GM12873 (cell line): ENCODE measurements at regions not wholly inside any gene's neighbourhood (a gene's known extent, or its start where the extent isn't known, plus 50 kb on each side); places are given as distances from the start of the nearest gene placed in this dataset.

Experiments
- CTCF ChIP-seq: IDR thresholded peaks from 2 replicates; pipeline ENCODE4 v1.5.1; 2012; ENCODE audit warnings: low read depth, mild to moderate bottlenecking, moderate library complexity, low read length, control low read depth; ENCODE audit not compliant: insufficient read depth; ENCODE audit errors: missing control alignments

DNA sequence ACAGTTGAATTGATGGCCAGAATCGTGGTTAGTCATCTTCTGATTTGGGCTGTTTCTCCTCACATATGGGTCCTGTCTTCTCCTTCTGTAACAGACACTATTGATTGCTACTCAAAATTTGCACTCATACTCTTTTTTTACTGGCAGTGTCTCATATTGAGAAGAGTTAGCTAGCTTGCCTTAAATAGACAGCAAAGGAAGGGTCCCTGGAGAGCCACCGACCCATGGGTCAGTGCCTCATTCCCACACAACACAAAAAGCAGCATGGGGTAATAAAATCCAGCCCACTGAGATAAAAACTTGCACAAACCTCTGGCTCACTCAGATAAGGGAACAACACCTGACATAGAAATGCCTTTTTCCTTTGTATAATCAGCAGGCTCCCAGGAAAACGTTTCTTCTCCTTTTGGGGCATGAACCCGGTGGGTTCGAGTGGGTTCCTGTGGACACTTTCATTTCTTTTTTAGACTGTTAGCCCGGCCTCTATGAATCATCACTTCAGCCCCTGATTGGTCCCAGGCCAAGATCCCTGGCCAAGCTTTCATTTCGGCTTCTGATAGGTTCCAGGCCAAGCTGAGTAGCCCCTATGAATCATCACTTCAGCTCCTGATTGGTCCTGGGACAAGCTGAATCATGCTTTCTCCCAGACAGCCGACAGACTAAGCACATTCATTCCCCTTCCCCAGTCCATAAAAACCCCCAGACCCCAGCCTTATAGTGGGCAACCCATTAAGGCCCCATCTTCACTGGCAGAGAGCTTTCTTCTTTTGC lies 408.1 kb downstream of the DCAF12L2 start:
- TF ChIP-seq CTCF: no peak

DNA sequence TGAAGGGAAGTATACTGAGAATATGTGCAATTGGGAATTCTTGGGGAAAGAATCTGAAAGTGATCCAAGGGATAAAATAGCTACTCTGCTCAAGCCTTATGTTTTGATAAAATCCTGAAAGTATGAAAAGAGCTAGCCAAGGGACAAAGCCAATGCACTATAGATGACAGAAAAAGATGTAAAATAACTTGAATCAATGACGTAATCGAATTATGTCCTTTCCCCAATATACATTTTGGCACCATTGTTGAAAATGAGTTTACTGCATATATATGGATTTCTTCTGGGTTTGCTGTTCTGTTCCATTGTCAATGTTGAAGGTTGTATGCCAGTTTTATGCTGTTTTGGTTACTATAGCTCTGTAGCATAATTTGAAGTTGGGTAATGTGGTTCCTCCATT lies 407.3 kb downstream of the DCAF12L2 start:
- no peak for TF ChIP-seq CTCF

DNA sequence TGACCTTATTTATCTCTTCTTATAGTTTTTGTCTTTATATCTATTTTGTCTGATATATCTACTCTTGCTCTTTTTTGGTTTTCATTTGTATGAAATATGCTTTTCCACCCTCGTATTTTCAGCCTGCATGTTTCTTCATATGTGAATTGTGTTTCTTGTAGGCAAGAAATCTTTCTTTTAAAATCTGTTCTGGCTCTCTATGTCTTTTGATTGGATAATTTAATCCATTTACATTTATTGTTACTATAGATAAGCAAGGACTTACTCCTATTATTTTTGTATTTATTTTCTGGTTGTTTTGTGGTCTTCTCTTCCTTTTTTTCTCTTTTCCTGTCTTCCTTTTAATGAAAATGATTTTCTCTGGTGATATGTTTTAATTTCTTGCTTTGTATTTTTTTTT lies 403.1 kb downstream of the DCAF12L2 start:
- no peak for TF ChIP-seq CTCF

DNA sequence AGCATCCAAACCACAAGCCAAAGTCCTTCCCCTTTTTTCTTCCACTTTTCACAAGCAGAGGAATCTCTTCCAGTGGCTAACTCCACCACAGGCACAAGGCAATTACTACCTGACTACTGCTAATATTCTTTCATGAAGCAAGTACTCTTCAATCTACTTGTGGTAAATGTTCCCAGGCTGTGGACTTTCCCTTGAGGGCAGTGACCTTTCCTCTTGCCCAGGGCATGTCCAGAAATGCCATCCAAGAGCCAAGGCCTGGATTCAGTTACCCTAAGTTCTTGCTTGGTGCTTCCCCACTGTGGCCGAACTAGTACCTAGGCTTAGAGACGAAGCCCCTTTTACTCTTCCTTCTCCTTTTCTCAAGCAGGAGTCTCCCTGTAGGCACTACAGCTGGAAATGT lies 400.7 kb downstream of the DCAF12L2 start:
- no peak for TF ChIP-seq CTCF

- no peak for TF ChIP-seq CTCF
Observed at GRCh38 chrX:125769628-125770027, 396.5 kb downstream of the DCAF12L2 start.

GRCh38 chrX:125778261-125778660 lies 387.8 kb downstream of the DCAF12L2 start:
- no peak for TF ChIP-seq CTCF

GRCh38 chrX:125782184-125782583 lies 383.9 kb downstream of the DCAF12L2 start:
- no peak for TF ChIP-seq CTCF
